Esophagus muscularis mucosa (tissue), 4 donors: ENCODE measurements at regions not wholly inside any gene's neighbourhood (a gene's known extent, or its start where the extent isn't known, plus 50 kb on each side); places are given as distances from the start of the nearest gene placed in this dataset.

ENCODE experiments used
- CTCF ChIP-seq, 3 experiments: fragments of 200-600 bp in 2 of 3; fragments of 450-650 bp in 1 of 3; sonication (generic) in 2 of 3; IDR thresholded peaks; one replicate each; pipeline ENCODE4 v1.5.1; 2017 to 2019; ENCODE audit warnings: antibody characterized with exemption in 3 of 3, mild to moderate bottlenecking in 2 of 3, moderate library complexity in 1 of 3
- EP300 ChIP-seq: sonication (generic); formaldehyde crosslinking; IDR thresholded peaks from one replicate; pipeline ENCODE4 v1.6.1; 2017; ENCODE audit warnings: antibody characterized with exemption
- POLR2A ChIP-seq: fragments of 450-650 bp; IDR thresholded peaks from one replicate; pipeline ENCODE4 v1.6.1; 2017; ENCODE audit warnings: antibody characterized with exemption, moderate library complexity, mild to moderate bottlenecking, low read depth
- POLR2AphosphoS5 ChIP-seq, 2 donors: sonication (generic); formaldehyde crosslinking; IDR thresholded peaks; one replicate each; pipeline ENCODE4 v1.6.1; 2017; ENCODE audit warnings: antibody characterized with exemption in 2 of 2

DNA sequence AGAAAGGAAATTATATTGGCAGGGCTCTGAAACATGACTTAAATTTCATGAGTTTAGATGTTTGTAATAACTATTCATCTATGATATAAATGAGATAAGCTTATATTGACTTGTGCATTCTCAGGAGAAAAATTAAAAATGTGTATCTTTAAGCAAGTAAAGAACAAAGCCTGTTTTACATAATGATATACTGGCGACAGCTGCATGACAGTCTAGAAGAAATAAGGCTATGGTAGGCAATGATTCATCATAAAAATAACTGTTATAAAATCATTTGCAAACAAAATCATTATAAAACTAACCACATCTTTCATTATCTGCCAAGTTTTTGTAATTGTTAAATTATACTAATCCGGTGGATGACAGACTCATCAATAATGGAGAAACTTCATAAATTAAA is 188.1 kb downstream of the ADAM29 start:
- TF ChIP-seq CTCF (IDR thresholded peaks at IDR 0.05) (no peak), POLR2AphosphoS5 (IDR thresholded peaks at IDR 0.05) (no peak), POLR2A (no peak), EP300 (no peak)
